ENCODE measurements at regions not wholly inside any gene's neighbourhood (a gene's known extent, or its start where the extent isn't known, plus 50 kb on each side); places are given as distances from the start of the nearest gene placed in this dataset.

DNA sequence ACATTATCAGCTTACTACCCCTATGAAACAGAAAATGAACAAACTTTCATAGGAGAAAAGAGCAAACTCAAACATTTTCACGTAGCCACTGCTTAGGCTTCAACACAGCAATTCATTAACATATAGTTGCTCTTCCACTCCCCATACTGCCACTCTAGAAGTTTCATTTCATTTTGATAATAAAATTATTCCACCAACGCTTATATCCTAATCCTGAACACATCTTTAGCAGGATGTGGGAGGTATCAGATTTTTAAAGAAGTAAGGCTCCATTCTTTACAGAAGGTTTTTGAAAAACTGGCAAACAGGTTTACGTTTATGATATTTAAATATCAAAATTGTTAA is 77.5 kb upstream of the ANK3 start (continued):
- TF ChIP-seq, protein P1, sequence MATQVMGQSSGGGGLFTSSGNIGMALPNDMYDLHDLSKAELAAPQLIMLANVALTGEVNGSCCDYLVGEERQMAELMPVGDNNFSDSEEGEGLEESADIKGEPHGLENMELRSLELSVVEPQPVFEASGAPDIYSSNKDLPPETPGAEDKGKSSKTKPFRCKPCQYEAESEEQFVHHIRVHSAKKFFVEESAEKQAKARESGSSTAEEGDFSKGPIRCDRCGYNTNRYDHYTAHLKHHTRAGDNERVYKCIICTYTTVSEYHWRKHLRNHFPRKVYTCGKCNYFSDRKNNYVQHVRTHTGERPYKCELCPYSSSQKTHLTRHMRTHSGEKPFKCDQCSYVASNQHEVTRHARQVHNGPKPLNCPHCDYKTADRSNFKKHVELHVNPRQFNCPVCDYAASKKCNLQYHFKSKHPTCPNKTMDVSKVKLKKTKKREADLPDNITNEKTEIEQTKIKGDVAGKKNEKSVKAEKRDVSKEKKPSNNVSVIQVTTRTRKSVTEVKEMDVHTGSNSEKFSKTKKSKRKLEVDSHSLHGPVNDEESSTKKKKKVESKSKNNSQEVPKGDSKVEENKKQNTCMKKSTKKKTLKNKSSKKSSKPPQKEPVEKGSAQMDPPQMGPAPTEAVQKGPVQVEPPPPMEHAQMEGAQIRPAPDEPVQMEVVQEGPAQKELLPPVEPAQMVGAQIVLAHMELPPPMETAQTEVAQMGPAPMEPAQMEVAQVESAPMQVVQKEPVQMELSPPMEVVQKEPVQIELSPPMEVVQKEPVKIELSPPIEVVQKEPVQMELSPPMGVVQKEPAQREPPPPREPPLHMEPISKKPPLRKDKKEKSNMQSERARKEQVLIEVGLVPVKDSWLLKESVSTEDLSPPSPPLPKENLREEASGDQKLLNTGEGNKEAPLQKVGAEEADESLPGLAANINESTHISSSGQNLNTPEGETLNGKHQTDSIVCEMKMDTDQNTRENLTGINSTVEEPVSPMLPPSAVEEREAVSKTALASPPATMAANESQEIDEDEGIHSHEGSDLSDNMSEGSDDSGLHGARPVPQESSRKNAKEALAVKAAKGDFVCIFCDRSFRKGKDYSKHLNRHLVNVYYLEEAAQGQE (IDR thresholded peaks at IDR 0.05; ENCODE audit: unreplicated experiment): no peak

DNA sequence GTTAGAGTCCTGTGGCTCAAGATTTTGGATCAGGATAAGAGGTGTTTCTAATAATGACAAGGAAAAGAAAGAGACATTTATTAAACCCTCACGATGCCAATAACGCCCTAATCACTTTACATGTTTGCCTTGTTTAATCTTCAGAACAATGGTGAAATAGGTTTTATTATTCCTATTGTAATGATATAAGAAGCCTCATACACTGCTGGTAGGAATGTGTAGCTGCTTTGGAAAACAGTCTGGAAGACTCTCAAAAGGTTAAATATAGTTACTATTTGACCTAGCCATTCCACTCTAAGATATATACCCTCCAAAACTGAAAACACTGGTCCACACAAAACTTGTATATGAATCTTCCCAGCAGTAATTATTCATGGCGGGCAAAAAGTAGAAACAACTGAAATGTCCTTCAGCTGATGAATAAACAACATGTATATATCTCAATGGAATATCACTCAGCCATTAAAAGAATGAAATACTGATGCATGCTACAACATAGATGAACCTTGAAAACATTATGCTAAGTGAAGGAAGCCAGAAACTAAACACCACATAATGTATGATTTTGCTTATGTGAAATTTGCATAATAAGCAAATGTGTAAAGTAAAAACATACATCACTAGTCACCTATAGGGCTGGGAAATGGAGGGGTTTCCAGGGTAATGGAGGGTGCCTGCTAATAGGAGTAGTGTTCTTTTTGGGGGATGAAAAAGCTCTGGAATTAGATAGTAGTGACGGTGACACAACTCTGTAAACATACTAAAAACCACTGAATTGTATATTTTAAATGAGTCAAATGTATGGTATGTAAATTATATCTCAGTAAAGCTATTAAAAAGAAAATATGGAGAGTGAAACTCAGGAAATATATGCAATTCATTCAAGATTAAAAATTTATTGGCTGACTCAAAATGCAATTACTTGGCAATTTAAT is 76.9 kb upstream of the ANK3 start:
- H3K36me3 Mint-ChIP-seq (ENCODE audit: low read depth): no peaks in the 10 kb centered on the region
- H3K9me2 ChIP-seq (ENCODE audit: insufficient read depth): no peaks in the 10 kb centered on the region
- no peaks in the 10 kb centered on the region for H3K79me2 ChIP-seq (replicated peaks; ENCODE audit: insufficient read depth)
- H2AFZ ChIP-seq: no peak overlapping the region
- no peaks in the 10 kb centered on the region for H3K4me1 ChIP-seq (ENCODE audit: insufficient read depth)
- no peak overlapping the region for H3K27ac ChIP-seq (ENCODE audit: low read depth)
- no peaks in the 10 kb centered on the region for H3K27me3 Mint-ChIP-seq (ENCODE audit: insufficient read depth, low read depth, poor library complexity)
- no peak overlapping the region for H3K4me2 ChIP-seq
- no peak for ATAC-seq
- DNase-seq (ENCODE audit: low spot score): peak; percentile 27
- H4K20me1 ChIP-seq (replicated peaks; ENCODE audit: insufficient read depth): no peaks in the 10 kb centered on the region; the same call in 1 of the 2 replicates
- no peak overlapping the region for H3K4me3 ChIP-seq
- no peaks in the 10 kb centered on the region for H3K36me3 ChIP-seq (ENCODE audit: insufficient read depth)
- H3F3A ChIP-seq (replicated peaks; ENCODE audit: low read depth): no peaks in the 10 kb centered on the region
- H3K27me3 ChIP-seq (ENCODE audit: insufficient read depth): no peaks in the 10 kb centered on the region
- H3K4me3 Mint-ChIP-seq: no peak overlapping the region
- peaks cover 4% of the 10 kb centered on the region; the same call in 2 of the 3 replicates for H3K4me1 Mint-ChIP-seq
- H3K9me3 Mint-ChIP-seq: no peaks in the 10 kb centered on the region
- H3K27ac Mint-ChIP-seq: 0 out of 2 replicates have a peak overlapping the region, but pooled peaks have one; percentile 23
- TF ChIP-seq ZNF114 (CRISPR knock-in tag; IDR thresholded peaks at IDR 0.05): no peak
- TF ChIP-seq, protein P2, sequence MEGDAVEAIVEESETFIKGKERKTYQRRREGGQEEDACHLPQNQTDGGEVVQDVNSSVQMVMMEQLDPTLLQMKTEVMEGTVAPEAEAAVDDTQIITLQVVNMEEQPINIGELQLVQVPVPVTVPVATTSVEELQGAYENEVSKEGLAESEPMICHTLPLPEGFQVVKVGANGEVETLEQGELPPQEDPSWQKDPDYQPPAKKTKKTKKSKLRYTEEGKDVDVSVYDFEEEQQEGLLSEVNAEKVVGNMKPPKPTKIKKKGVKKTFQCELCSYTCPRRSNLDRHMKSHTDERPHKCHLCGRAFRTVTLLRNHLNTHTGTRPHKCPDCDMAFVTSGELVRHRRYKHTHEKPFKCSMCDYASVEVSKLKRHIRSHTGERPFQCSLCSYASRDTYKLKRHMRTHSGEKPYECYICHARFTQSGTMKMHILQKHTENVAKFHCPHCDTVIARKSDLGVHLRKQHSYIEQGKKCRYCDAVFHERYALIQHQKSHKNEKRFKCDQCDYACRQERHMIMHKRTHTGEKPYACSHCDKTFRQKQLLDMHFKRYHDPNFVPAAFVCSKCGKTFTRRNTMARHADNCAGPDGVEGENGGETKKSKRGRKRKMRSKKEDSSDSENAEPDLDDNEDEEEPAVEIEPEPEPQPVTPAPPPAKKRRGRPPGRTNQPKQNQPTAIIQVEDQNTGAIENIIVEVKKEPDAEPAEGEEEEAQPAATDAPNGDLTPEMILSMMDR (conservative IDR thresholded peaks at IDR 0.05; ENCODE audit: low read depth in 2 of 2): peak in 1 of 2 experiments; percentile 20; a peak in 1 of 4 replicates

DNA sequence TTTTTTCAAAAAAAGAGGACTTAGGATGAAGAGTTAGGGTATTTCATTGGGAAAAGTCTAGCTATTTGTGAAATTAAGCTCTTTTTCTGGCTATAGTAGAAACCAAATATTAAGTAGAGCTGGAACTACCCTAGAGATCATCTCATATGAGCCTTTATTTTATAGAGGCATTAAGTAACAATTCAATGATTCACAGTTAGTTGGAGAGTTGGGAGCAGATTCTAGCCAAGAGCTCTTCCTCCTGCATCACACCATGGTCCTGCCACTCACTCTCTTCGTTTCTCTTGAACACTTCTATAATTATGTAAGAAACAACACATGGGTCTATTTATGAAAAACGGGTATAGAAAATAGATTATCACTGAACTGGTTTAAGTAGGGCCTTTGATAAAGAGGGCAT is 76.1 kb upstream of the ANK3 start:
- no peak overlapping the region for H3K27ac Mint-ChIP-seq
- TF ChIP-seq POLR2AphosphoS5 (IDR thresholded peaks at IDR 0.05; ENCODE audit: low read depth): no peak
- TF ChIP-seq EZH2 (IDR thresholded peaks at IDR 0.05; ENCODE audit: low read depth, unreplicated experiment): no peak
- no peak for TF ChIP-seq EZH2phosphoT487 (IDR thresholded peaks at IDR 0.05; ENCODE audit: unreplicated experiment)
- TF ChIP-seq, protein P3, sequence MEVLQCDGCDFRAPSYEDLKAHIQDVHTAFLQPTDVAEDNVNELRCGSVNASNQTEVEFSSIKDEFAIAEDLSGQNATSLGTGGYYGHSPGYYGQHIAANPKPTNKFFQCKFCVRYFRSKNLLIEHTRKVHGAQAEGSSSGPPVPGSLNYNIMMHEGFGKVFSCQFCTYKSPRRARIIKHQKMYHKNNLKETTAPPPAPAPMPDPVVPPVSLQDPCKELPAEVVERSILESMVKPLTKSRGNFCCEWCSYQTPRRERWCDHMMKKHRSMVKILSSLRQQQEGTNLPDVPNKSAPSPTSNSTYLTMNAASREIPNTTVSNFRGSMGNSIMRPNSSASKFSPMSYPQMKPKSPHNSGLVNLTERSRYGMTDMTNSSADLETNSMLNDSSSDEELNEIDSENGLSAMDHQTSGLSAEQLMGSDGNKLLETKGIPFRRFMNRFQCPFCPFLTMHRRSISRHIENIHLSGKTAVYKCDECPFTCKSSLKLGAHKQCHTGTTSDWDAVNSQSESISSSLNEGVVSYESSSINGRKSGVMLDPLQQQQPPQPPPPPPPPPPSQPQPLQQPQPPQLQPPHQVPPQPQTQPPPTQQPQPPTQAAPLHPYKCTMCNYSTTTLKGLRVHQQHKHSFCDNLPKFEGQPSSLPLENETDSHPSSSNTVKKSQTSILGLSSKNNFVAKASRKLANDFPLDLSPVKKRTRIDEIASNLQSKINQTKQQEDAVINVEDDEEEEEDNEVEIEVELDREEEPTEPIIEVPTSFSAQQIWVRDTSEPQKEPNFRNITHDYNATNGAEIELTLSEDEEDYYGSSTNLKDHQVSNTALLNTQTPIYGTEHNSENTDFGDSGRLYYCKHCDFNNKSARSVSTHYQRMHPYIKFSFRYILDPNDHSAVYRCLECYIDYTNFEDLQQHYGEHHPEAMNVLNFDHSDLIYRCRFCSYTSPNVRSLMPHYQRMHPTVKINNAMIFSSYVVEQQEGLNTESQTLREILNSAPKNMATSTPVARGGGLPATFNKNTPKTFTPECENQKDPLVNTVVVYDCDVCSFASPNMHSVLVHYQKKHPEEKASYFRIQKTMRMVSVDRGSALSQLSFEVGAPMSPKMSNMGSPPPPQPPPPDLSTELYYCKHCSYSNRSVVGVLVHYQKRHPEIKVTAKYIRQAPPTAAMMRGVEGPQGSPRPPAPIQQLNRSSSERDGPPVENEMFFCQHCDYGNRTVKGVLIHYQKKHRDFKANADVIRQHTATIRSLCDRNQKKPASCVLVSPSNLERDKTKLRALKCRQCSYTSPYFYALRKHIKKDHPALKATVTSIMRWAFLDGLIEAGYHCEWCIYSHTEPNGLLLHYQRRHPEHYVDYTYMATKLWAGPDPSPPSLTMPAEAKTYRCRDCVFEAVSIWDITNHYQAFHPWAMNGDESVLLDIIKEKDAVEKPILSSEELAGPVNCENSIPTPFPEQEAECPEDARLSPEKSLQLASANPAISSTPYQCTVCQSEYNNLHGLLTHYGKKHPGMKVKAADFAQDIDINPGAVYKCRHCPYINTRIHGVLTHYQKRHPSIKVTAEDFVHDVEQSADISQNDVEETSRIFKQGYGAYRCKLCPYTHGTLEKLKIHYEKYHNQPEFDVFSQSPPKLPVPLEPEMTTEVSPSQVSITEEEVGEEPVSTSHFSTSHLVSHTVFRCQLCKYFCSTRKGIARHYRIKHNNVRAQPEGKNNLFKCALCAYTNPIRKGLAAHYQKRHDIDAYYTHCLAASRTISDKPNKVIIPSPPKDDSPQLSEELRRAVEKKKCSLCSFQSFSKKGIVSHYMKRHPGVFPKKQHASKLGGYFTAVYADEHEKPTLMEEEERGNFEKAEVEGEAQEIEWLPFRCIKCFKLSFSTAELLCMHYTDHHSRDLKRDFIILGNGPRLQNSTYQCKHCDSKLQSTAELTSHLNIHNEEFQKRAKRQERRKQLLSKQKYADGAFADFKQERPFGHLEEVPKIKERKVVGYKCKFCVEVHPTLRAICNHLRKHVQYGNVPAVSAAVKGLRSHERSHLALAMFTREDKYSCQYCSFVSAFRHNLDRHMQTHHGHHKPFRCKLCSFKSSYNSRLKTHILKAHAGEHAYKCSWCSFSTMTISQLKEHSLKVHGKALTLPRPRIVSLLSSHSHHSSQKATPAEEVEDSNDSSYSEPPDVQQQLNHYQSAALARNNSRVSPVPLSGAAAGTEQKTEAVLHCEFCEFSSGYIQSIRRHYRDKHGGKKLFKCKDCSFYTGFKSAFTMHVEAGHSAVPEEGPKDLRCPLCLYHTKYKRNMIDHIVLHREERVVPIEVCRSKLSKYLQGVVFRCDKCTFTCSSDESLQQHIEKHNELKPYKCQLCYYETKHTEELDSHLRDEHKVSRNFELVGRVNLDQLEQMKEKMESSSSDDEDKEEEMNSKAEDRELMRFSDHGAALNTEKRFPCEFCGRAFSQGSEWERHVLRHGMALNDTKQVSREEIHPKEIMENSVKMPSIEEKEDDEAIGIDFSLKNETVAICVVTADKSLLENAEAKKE (CRISPR knock-in tag; IDR thresholded peaks at IDR 0.05): no peak
- ATAC-seq: no peak
- H3K9me3 Mint-ChIP-seq: no peaks in the 10 kb centered on the region
- H3K4me3 Mint-ChIP-seq: no peak overlapping the region
- no peak overlapping the region for H3K4me3 ChIP-seq
- H3K27ac ChIP-seq (ENCODE audit: low read depth): no peak overlapping the region
- H3K36me3 Mint-ChIP-seq (ENCODE audit: low read depth): no peaks in the 10 kb centered on the region
- no peaks in the 10 kb centered on the region; the same call in 1 of the 2 replicates for H4K20me1 ChIP-seq (replicated peaks; ENCODE audit: insufficient read depth)
- H3F3A ChIP-seq (replicated peaks; ENCODE audit: low read depth): no peaks in the 10 kb centered on the region
- H3K4me1 Mint-ChIP-seq: peaks cover 5% of the 10 kb centered on the region; the same call in 2 of the 3 replicates
- H3K27me3 ChIP-seq (ENCODE audit: insufficient read depth): no peaks in the 10 kb centered on the region
- H3K4me2 ChIP-seq: no peak overlapping the region
- no peaks in the 10 kb centered on the region for H3K36me3 ChIP-seq (ENCODE audit: insufficient read depth)
- DNase-seq (ENCODE audit: low spot score): no peak
- H3K27me3 Mint-ChIP-seq (ENCODE audit: insufficient read depth, low read depth, poor library complexity): no peaks in the 10 kb centered on the region
- H2AFZ ChIP-seq: no peak overlapping the region
- no peaks in the 10 kb centered on the region for H3K9me2 ChIP-seq (ENCODE audit: insufficient read depth)
- H3K79me2 ChIP-seq (replicated peaks; ENCODE audit: insufficient read depth): no peaks in the 10 kb centered on the region
- H3K4me1 ChIP-seq (ENCODE audit: insufficient read depth): no peaks in the 10 kb centered on the region

All from GM23338 (cell line).